Hepatocyte (in vitro differentiated cells): ENCODE measurements at regions not wholly inside any gene's neighbourhood (a gene's known extent, or its start where the extent isn't known, plus 50 kb on each side); places are given as distances from the start of the nearest gene placed in this dataset.

ENCODE experiments used
- EZH2 ChIP-seq: fragments of 200-600 bp; sonication (generic); IDR thresholded peaks from 2 replicates; pipeline ENCODE4 v1.6.1; 2016; ENCODE audit warnings: antibody characterized with exemption, mild to moderate bottlenecking, borderline replicate concordance
- EZH2phosphoT487 ChIP-seq: fragments of 200-600 bp; sonication (generic); IDR thresholded peaks from one replicate; pipeline ENCODE4 v1.6.1; 2018; ENCODE audit warnings: antibody characterized with exemption, mild to moderate bottlenecking, low read depth, moderate library complexity; ENCODE audit not compliant: unreplicated experiment, severe bottlenecking
- TF ChIP-seq, protein P1 (sequence below): fragments of 200-600 bp; sonication (generic); IDR thresholded peaks from 2 replicates; pipeline ENCODE4 v1.5.1; 2016; ENCODE audit warnings: antibody characterized with exemption, mild to moderate bottlenecking; ENCODE audit not compliant: poor library complexity

DNA sequence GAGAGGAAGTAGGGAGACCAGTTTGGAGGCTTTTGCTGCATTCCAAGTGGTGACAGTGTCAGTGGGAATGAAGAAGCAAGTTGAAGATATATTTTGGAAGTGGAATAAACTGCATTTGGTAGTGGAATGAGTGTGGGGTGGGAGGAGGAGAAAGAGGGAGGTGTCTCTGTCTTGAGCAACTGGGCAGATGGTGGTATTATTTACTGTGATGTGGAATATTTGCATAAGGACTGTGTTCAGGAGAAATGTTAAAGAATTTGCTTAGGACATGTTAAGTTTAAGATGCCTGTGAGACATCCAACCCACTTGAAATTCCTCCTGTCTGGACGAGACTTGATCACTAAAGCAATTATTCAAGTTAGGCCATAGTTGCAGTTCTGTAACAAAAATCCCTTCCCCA is 448.9 kb upstream of the AMOT start:
- TF ChIP-seq, protein P1, sequence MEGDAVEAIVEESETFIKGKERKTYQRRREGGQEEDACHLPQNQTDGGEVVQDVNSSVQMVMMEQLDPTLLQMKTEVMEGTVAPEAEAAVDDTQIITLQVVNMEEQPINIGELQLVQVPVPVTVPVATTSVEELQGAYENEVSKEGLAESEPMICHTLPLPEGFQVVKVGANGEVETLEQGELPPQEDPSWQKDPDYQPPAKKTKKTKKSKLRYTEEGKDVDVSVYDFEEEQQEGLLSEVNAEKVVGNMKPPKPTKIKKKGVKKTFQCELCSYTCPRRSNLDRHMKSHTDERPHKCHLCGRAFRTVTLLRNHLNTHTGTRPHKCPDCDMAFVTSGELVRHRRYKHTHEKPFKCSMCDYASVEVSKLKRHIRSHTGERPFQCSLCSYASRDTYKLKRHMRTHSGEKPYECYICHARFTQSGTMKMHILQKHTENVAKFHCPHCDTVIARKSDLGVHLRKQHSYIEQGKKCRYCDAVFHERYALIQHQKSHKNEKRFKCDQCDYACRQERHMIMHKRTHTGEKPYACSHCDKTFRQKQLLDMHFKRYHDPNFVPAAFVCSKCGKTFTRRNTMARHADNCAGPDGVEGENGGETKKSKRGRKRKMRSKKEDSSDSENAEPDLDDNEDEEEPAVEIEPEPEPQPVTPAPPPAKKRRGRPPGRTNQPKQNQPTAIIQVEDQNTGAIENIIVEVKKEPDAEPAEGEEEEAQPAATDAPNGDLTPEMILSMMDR: no peak
- TF ChIP-seq EZH2phosphoT487: no peak
- no peak for TF ChIP-seq EZH2
